ENCODE measurements at regions not wholly inside any gene's neighbourhood (a gene's known extent, or its start where the extent isn't known, plus 50 kb on each side); places are given as distances from the start of the nearest gene placed in this dataset.

GRCh38 chrX:5716666-5717065 lies 512.0 kb downstream of the NLGN4X start:
- no peak for TF ChIP-seq ZFX (IDR thresholded peaks at IDR 0.05; ENCODE audit: borderline replicate concordance)
- TF ChIP-seq CTCF (IDR thresholded peaks at IDR 0.05), result no peak
- no peak overlapping the region for H3K27ac ChIP-seq

- no peak overlapping the region for H3K27ac ChIP-seq
- TF ChIP-seq ZFX (IDR thresholded peaks at IDR 0.05; ENCODE audit: borderline replicate concordance) (no peak), CTCF (IDR thresholded peaks at IDR 0.05) (no peak)
These were observed 520.4 kb downstream of the NLGN4X start for GRCh38 chrX:5708251-5708650.

- TF ChIP-seq CTCF (IDR thresholded peaks at IDR 0.05) (no peak), ZFX (IDR thresholded peaks at IDR 0.05; ENCODE audit: borderline replicate concordance) (no peak)
- H3K27ac ChIP-seq, result no peak overlapping the region
These were observed 525.8 kb downstream of the NLGN4X start for GRCh38 chrX:5702890-5703289.

- TF ChIP-seq ZFX (IDR thresholded peaks at IDR 0.05; ENCODE audit: borderline replicate concordance), result no peak
- no peak for TF ChIP-seq CTCF (IDR thresholded peaks at IDR 0.05)
These were observed 532.7 kb downstream of the NLGN4X start for GRCh38 chrX:5695971-5696370.

GRCh38 chrX:5683996-5684395 lies 544.7 kb downstream of the NLGN4X start:
- no peak overlapping the region for H3K27ac ChIP-seq
- no peak for TF ChIP-seq ZFX (IDR thresholded peaks at IDR 0.05; ENCODE audit: borderline replicate concordance)
- TF ChIP-seq CTCF (IDR thresholded peaks at IDR 0.05), result no peak

More at GRCh38 chrX:5695971-5696370, 532.7 kb downstream of the NLGN4X start:
- H3K27ac ChIP-seq, result no peak overlapping the region

GRCh38 chrX:5681159-5681558 lies 547.5 kb downstream of the NLGN4X start:
- peak; percentile 40 for TF ChIP-seq CTCF (IDR thresholded peaks at IDR 0.05)
- TF ChIP-seq ZFX (IDR thresholded peaks at IDR 0.05; ENCODE audit: borderline replicate concordance), result no peak
- H3K27ac ChIP-seq, result no peak overlapping the region

- TF ChIP-seq CTCF (IDR thresholded peaks at IDR 0.05) (no peak), ZFX (IDR thresholded peaks at IDR 0.05; ENCODE audit: borderline replicate concordance) (no peak)
These were observed 554.6 kb downstream of the NLGN4X start for GRCh38 chrX:5674036-5674435.

More at GRCh38 chrX:5674036-5674435, 554.6 kb downstream of the NLGN4X start:
- no peak overlapping the region for H3K27ac ChIP-seq
